ENCODE measurements at regions not wholly inside any gene's neighbourhood (a gene's known extent, or its start where the extent isn't known, plus 50 kb on each side); places are given as distances from the start of the nearest gene placed in this dataset.

DNA sequence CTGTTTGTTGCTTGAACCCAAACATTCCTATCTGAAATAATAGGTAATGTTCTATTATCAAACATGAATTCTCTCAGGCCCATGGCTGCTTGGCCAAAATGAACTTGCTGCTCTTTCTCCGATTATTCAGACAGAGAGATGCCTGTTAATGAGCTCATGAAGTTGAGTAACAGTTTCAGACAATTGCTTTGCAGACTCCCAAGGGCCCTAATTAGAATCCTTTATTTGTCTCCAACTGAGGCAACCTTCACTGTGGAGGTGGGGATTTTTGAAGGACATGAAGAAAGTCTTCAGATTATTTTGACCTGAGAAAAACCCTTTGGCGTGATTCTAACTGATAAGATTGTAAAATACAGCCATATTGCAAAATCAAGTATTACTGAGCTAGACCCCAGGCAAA lies 466.7 kb downstream of the NFIB start:
- no peaks in the 10 kb centered on the region for H3K36me3 ChIP-seq (ENCODE audit: control insufficient read depth in 4 of 4, insufficient read depth in 4 of 4, low read length in 4 of 4)
- no peaks in the 10 kb centered on the region for H3K27me3 ChIP-seq (ENCODE audit: control insufficient read depth in 3 of 3, insufficient read depth in 3 of 3, low read length in 2 of 3)
- no peak overlapping the region for H3K4me3 ChIP-seq
- ATAC-seq (ENCODE audit: insufficient read depth, low FRiP score) (no peak), DNase-seq (no peak)
- no peak for TF ChIP-seq CTCF (IDR thresholded peaks at IDR 0.05; ENCODE audit: control extremely low read depth, extremely low read depth)
- H3K27ac ChIP-seq (ENCODE audit: low read depth in 1 of 2, low read length in 1 of 2), result no peak overlapping the region
- no peak overlapping the region for H3K9ac ChIP-seq (ENCODE audit: insufficient read depth in 1 of 2, low read length in 2 of 2)
- H3K4me1 ChIP-seq (ENCODE audit: control insufficient read depth in 5 of 5, insufficient read depth in 5 of 5, low read length in 5 of 5), result peaks cover 0 to 6% (median 0%) of the 10 kb centered on the region in 5 donors
- WGBS, 2 donors, result 80 to 87% methylated on average over 2 of the region's 2 CpGs
- H3K9me3 ChIP-seq (ENCODE audit: control insufficient read depth in 4 of 4, insufficient read depth in 3 of 4, low read length in 3 of 4), result peaks cover 0 to 4% (median 0%) of the 10 kb centered on the region in 4 donors

- Histone ChIP-seq H3K9me3 (ENCODE audit: control insufficient read depth in 4 of 4, insufficient read depth in 3 of 4, low read length in 3 of 4) (peaks cover 0 to 4% (median 0%) of the 10 kb centered on the region in 4 donors), H3K9ac (ENCODE audit: insufficient read depth in 1 of 2, low read length in 2 of 2) (no peak overlapping the region), H3K27ac (ENCODE audit: low read depth in 1 of 2, low read length in 1 of 2) (no peak overlapping the region), H3K4me1 (ENCODE audit: control insufficient read depth in 5 of 5, insufficient read depth in 5 of 5, low read length in 5 of 5) (peaks cover 0 to 3% (median 0%) of the 10 kb centered on the region in 5 donors), H3K36me3 (ENCODE audit: control insufficient read depth in 4 of 4, insufficient read depth in 4 of 4, low read length in 4 of 4) (no peaks in the 10 kb centered on the region), H3K4me3 (no peak overlapping the region), H3K27me3 (ENCODE audit: control insufficient read depth in 3 of 3, insufficient read depth in 3 of 3, low read length in 2 of 3) (no peaks in the 10 kb centered on the region)
- ATAC-seq (ENCODE audit: insufficient read depth, low FRiP score) (no peak), DNase-seq (no peak)
- TF ChIP-seq CTCF (IDR thresholded peaks at IDR 0.05; ENCODE audit: control extremely low read depth, extremely low read depth), result no peak
- 57 to 80% methylated on average over 2 of the region's 2 CpGs for WGBS, 2 donors
These were observed 468.5 kb downstream of the NFIB start for GRCh38 chr9:13845460-13845859.

GRCh38 chr9:13841746-13842462 lies 472.0 kb downstream of the NFIB start:
- H3K9me3 ChIP-seq (ENCODE audit: control insufficient read depth in 4 of 4, insufficient read depth in 3 of 4, low read length in 3 of 4), result peaks cover 0 to 4% (median 0%) of the 10 kb centered on the region in 4 donors
- no peaks in the 10 kb centered on the region for H3K36me3 ChIP-seq (ENCODE audit: control insufficient read depth in 4 of 4, insufficient read depth in 4 of 4, low read length in 4 of 4)
- H3K9ac ChIP-seq (ENCODE audit: insufficient read depth in 1 of 2, low read length in 2 of 2), result no peak overlapping the region
- ATAC-seq (ENCODE audit: insufficient read depth, low FRiP score) (no peak), DNase-seq (peak; percentile 54 to 78 (median 54))
- H3K4me3 ChIP-seq, result no peak overlapping the region
- no peak for TF ChIP-seq CTCF (IDR thresholded peaks at IDR 0.05; ENCODE audit: control extremely low read depth, extremely low read depth)
- peak overlapping the region in 1 of 2 donors; percentile 56 for H3K27ac ChIP-seq (ENCODE audit: low read depth in 1 of 2, low read length in 1 of 2)
- WGBS, 2 donors, result 62 to 67% methylated on average over 7 of the region's 7 CpGs
- no peaks in the 10 kb centered on the region for H3K27me3 ChIP-seq (ENCODE audit: control insufficient read depth in 3 of 3, insufficient read depth in 3 of 3, low read length in 2 of 3)
- peaks cover 0 to 3% (median 0%) of the 10 kb centered on the region in 5 donors for H3K4me1 ChIP-seq (ENCODE audit: control insufficient read depth in 5 of 5, insufficient read depth in 5 of 5, low read length in 5 of 5)

DNA sequence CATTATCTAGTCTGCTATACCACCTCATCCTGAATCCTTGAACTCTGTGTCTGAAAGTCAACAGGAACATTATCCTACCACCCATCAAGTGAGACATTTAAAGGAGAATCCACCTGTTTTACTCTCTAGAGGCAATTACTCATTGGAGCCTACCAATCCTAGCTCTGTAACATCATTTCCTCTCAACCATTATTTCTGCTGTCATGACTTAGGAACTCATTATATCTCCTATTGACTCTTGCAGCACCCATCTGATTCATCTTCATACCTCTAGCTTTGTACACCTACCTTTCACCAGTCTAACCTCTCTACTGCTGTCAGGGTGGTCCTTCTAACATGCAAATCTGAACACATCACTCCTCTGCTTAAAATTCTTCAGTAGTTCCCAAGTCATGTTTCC lies 481.5 kb downstream of the NFIB start:
- Histone ChIP-seq H3K27ac (ENCODE audit: low read depth in 1 of 2, low read length in 1 of 2) (no peak overlapping the region), H3K27me3 (ENCODE audit: control insufficient read depth in 3 of 3, insufficient read depth in 3 of 3, low read length in 2 of 3) (no peaks in the 10 kb centered on the region), H3K4me1 (ENCODE audit: control insufficient read depth in 5 of 5, insufficient read depth in 5 of 5, low read length in 5 of 5) (no peaks in the 10 kb centered on the region), H3K36me3 (ENCODE audit: control insufficient read depth in 4 of 4, insufficient read depth in 4 of 4, low read length in 4 of 4) (no peaks in the 10 kb centered on the region), H3K9ac (ENCODE audit: insufficient read depth in 1 of 2, low read length in 2 of 2) (no peak overlapping the region), H3K9me3 (ENCODE audit: control insufficient read depth in 4 of 4, insufficient read depth in 3 of 4, low read length in 3 of 4) (peaks cover 0 to 8% (median 5%) of the 10 kb centered on the region in 4 donors), H3K4me3 (no peak overlapping the region)
- TF ChIP-seq CTCF (IDR thresholded peaks at IDR 0.05; ENCODE audit: control extremely low read depth, extremely low read depth), result no peak
- no peak for ATAC-seq (ENCODE audit: insufficient read depth, low FRiP score)
- DNase-seq, result no peak
